ENCODE measurements at regions not wholly inside any gene's neighbourhood (a gene's known extent, or its start where the extent isn't known, plus 50 kb on each side); places are given as distances from the start of the nearest gene placed in this dataset.

GRCh38 chr3:68676136-68676535, 256.2 kb downstream of the TAFA4 start:
- H3K27me3 ChIP-seq (replicated peaks in 1 of 7), result no peaks in the 10 kb centered on the region
- H3K27ac ChIP-seq, result no peak overlapping the region
- DNase-seq, result no peak
- no peak for TF ChIP-seq POLR2AphosphoS5 (IDR thresholded peaks at IDR 0.05)
- TF ChIP-seq POLR2A (IDR thresholded peaks at IDR 0.05), result no peak
- TF ChIP-seq CTCF (IDR thresholded peaks at IDR 0.05 in 8 of 11, conservative IDR thresholded peaks at IDR 0.05 in 3 of 11), result no peak
- H3K4me1 ChIP-seq, result no peaks in the 10 kb centered on the region
- no peaks in the 10 kb centered on the region for H3K9me3 ChIP-seq
- no peak overlapping the region for H3K4me3 ChIP-seq
- WGBS, 5 donors, result 83 to 92% (median 85%) methylated on average over 3 of the region's 3 CpGs
- no peaks in the 10 kb centered on the region for H3K36me3 ChIP-seq
- intact Hi-C loops (cut with DNase I; ENCODE audit: low total_unique reads), result no loop called here

GRCh38 chr3:68667346-68667745, 265.0 kb downstream of the TAFA4 start:
- Histone ChIP-seq H3K27ac (no peak overlapping the region), H3K4me3 (no peak overlapping the region), H3K36me3 (no peaks in the 10 kb centered on the region), H3K9me3 (no peaks in the 10 kb centered on the region), H3K4me1 (no peaks in the 10 kb centered on the region), H3K27me3 (replicated peaks in 1 of 7) (no peaks in the 10 kb centered on the region)
- TF ChIP-seq CTCF (IDR thresholded peaks at IDR 0.05 in 8 of 11, conservative IDR thresholded peaks at IDR 0.05 in 3 of 11) (no peak), POLR2A (IDR thresholded peaks at IDR 0.05) (no peak), POLR2AphosphoS5 (IDR thresholded peaks at IDR 0.05) (no peak)
- intact Hi-C loops (cut with DNase I; ENCODE audit: low total_unique reads), result no loop called here
- no peak for DNase-seq

GRCh38 chr3:68666429-68667136, 265.8 kb downstream of the TAFA4 start:
- no peak overlapping the region for H3K27ac ChIP-seq
- no peak for DNase-seq
- 78 to 89% (median 80%) methylated on average over 4 of the region's 4 CpGs for WGBS, 5 donors
- H3K4me1 ChIP-seq, result no peaks in the 10 kb centered on the region
- intact Hi-C loops (cut with DNase I; ENCODE audit: low total_unique reads), result no loop called here
- H3K36me3 ChIP-seq, result no peaks in the 10 kb centered on the region
- H3K27me3 ChIP-seq (replicated peaks in 1 of 7), result no peaks in the 10 kb centered on the region
- H3K4me3 ChIP-seq, result no peak overlapping the region
- no peaks in the 10 kb centered on the region for H3K9me3 ChIP-seq
- TF ChIP-seq CTCF (IDR thresholded peaks at IDR 0.05 in 8 of 11, conservative IDR thresholded peaks at IDR 0.05 in 3 of 11) (no peak), POLR2AphosphoS5 (IDR thresholded peaks at IDR 0.05) (no peak), POLR2A (IDR thresholded peaks at IDR 0.05) (no peak)

GRCh38 chr3:68664276-68664675, 268.1 kb downstream of the TAFA4 start:
- Histone ChIP-seq H3K27ac (no peak overlapping the region), H3K27me3 (replicated peaks in 1 of 7) (no peaks in the 10 kb centered on the region), H3K4me3 (no peak overlapping the region), H3K36me3 (no peaks in the 10 kb centered on the region), H3K4me1 (no peaks in the 10 kb centered on the region), H3K9me3 (no peaks in the 10 kb centered on the region)
- TF ChIP-seq POLR2A (IDR thresholded peaks at IDR 0.05), result no peak
- TF ChIP-seq CTCF (IDR thresholded peaks at IDR 0.05 in 8 of 11, conservative IDR thresholded peaks at IDR 0.05 in 3 of 11), result no peak
- no peak for TF ChIP-seq POLR2AphosphoS5 (IDR thresholded peaks at IDR 0.05)
- no peak for DNase-seq
- intact Hi-C loops (cut with DNase I; ENCODE audit: low total_unique reads), result no loop called here
- WGBS, 5 donors, result 42 to 67% (median 60%) methylated on average over 1 of the region's 1 CpG
